ENCODE measurements at regions not wholly inside any gene's neighbourhood (a gene's known extent, or its start where the extent isn't known, plus 50 kb on each side); places are given as distances from the start of the nearest gene placed in this dataset.
"Not testable (repeated sequence)": the region's sequence is repeated elsewhere in the genome, so short reads cannot be mapped to it uniquely, and the experiment has no call there.

- DNase-seq; H3K4me1 ChIP-seq (ENCODE audit: control insufficient read depth in 2 of 2, insufficient read depth in 2 of 2, low read length in 2 of 2); H3K9me3 ChIP-seq (ENCODE audit: control insufficient read depth in 2 of 3, low read length in 3 of 3); H3K27ac ChIP-seq (ENCODE audit: low read depth, low read length); POLR2A ChIA-PET; H3K27me3 ChIP-seq (ENCODE audit: control insufficient read depth in 2 of 2, insufficient read depth in 2 of 2, low read length in 2 of 2); H3K4me3 ChIP-seq (ENCODE audit: low read length); H3K36me3 ChIP-seq (ENCODE audit: control insufficient read depth in 2 of 3, insufficient read depth in 3 of 3, low read length in 3 of 3); ATAC-seq; H3K27ac Mint-ChIP-seq; H3K4me3 Mint-ChIP-seq; H3K27me3 Mint-ChIP-seq; intact Hi-C loops (cut with micrococcal nuclease); CTCF ChIA-PET; H3K36me3 Mint-ChIP-seq; H3K4me1 Mint-ChIP-seq: not testable (repeated sequence)
- H3K9me3 Mint-ChIP-seq = peaks cover 0 to 11% (median 3%) of the 10 kb centered on the region in 11 donors
Observed at GRCh38 chr2:90292451-90292850, 1601.0 kb downstream of the RPIA start.

GRCh38 chr2:90293224-90293623 is 1601.8 kb downstream of the RPIA start:
- POLR2A ChIA-PET; H3K27me3 ChIP-seq (ENCODE audit: control insufficient read depth in 2 of 2, insufficient read depth in 2 of 2, low read length in 2 of 2); H3K36me3 Mint-ChIP-seq; CTCF ChIA-PET; H3K27me3 Mint-ChIP-seq; H3K4me1 ChIP-seq (ENCODE audit: control insufficient read depth in 2 of 2, insufficient read depth in 2 of 2, low read length in 2 of 2); H3K9me3 ChIP-seq (ENCODE audit: control insufficient read depth in 2 of 3, low read length in 3 of 3); H3K4me3 Mint-ChIP-seq; H3K4me1 Mint-ChIP-seq; DNase-seq; H3K27ac ChIP-seq (ENCODE audit: low read depth, low read length); H3K36me3 ChIP-seq (ENCODE audit: control insufficient read depth in 2 of 3, insufficient read depth in 3 of 3, low read length in 3 of 3); H3K4me3 ChIP-seq (ENCODE audit: low read length); intact Hi-C loops (cut with micrococcal nuclease); H3K27ac Mint-ChIP-seq: not testable (repeated sequence)
- peak; percentile 22 for ATAC-seq
- peaks cover 0 to 11% (median 3%) of the 10 kb centered on the region in 11 donors for H3K9me3 Mint-ChIP-seq

DNA sequence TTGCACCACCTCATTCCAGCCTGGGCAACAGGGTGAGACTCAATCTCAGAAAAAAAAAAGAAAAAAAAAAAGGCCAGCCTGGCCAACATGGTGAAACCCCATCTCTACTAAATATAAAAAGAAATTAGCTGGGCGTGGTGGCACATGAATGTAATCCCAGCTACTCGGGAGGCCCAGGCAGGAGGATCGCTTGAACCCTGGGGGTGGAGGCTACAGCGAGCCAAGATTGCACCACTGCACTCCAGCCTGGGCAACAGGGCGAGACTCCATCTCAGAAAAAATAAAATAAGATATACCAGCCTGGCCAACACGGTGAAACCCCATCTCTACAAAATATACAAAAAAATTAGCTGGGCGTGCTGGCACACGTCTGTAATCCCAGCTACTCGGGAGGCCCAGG is 1602.3 kb downstream of the RPIA start:
- H3K9me3 ChIP-seq (ENCODE audit: control insufficient read depth in 2 of 3, low read length in 3 of 3); H3K36me3 Mint-ChIP-seq; H3K4me1 Mint-ChIP-seq; H3K27ac ChIP-seq (ENCODE audit: low read depth, low read length); H3K4me3 ChIP-seq (ENCODE audit: low read length); H3K27ac Mint-ChIP-seq; H3K27me3 ChIP-seq (ENCODE audit: control insufficient read depth in 2 of 2, insufficient read depth in 2 of 2, low read length in 2 of 2); H3K4me1 ChIP-seq (ENCODE audit: control insufficient read depth in 2 of 2, insufficient read depth in 2 of 2, low read length in 2 of 2); ATAC-seq; H3K27me3 Mint-ChIP-seq; DNase-seq; CTCF ChIA-PET; intact Hi-C loops (cut with micrococcal nuclease); POLR2A ChIA-PET; H3K4me3 Mint-ChIP-seq; H3K36me3 ChIP-seq (ENCODE audit: control insufficient read depth in 2 of 3, insufficient read depth in 3 of 3, low read length in 3 of 3): not testable (repeated sequence)
- H3K9me3 Mint-ChIP-seq = peaks cover 0 to 11% (median 5%) of the 10 kb centered on the region in 11 donors

- H3K4me1 ChIP-seq (ENCODE audit: control insufficient read depth in 2 of 2, insufficient read depth in 2 of 2, low read length in 2 of 2); H3K27ac ChIP-seq (ENCODE audit: low read depth, low read length); POLR2A ChIA-PET; intact Hi-C loops (cut with micrococcal nuclease); H3K27me3 ChIP-seq (ENCODE audit: control insufficient read depth in 2 of 2, insufficient read depth in 2 of 2, low read length in 2 of 2); ATAC-seq; H3K36me3 ChIP-seq (ENCODE audit: control insufficient read depth in 2 of 3, insufficient read depth in 3 of 3, low read length in 3 of 3); H3K9me3 ChIP-seq (ENCODE audit: control insufficient read depth in 2 of 3, low read length in 3 of 3); H3K27me3 Mint-ChIP-seq; H3K36me3 Mint-ChIP-seq; CTCF ChIA-PET; DNase-seq; H3K4me3 ChIP-seq (ENCODE audit: low read length); H3K4me1 Mint-ChIP-seq; H3K27ac Mint-ChIP-seq; H3K4me3 Mint-ChIP-seq: not testable (repeated sequence)
- peaks cover 0 to 11% (median 5%) of the 10 kb centered on the region in 11 donors for H3K9me3 Mint-ChIP-seq
Observed at GRCh38 chr2:90295036-90295750, 1603.7 kb downstream of the RPIA start.

DNA sequence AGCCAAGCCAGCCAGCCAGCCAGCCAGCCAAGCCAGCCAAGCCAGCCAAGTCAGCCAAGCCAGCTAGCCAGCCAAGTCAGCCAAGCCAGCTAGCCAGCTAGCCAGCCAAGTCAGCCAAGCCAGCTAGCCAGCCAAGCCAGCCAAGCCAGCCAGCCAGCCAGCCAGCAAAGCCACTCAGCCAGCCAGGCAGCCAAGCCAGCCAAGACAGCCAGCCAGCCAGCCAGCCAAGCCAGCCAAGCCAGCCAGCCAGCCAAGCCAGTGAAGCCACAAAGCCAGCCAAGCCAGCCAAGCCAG is 1605.0 kb downstream of the RPIA start:
- H3K27ac ChIP-seq (ENCODE audit: low read depth, low read length); H3K4me1 Mint-ChIP-seq; H3K36me3 ChIP-seq (ENCODE audit: control insufficient read depth in 2 of 3, insufficient read depth in 3 of 3, low read length in 3 of 3); H3K4me1 ChIP-seq (ENCODE audit: control insufficient read depth in 2 of 2, insufficient read depth in 2 of 2, low read length in 2 of 2); H3K27ac Mint-ChIP-seq; POLR2A ChIA-PET; intact Hi-C loops (cut with micrococcal nuclease); H3K27me3 ChIP-seq (ENCODE audit: control insufficient read depth in 2 of 2, insufficient read depth in 2 of 2, low read length in 2 of 2); ATAC-seq; H3K4me3 Mint-ChIP-seq; H3K9me3 ChIP-seq (ENCODE audit: control insufficient read depth in 2 of 3, low read length in 3 of 3); CTCF ChIA-PET; DNase-seq; H3K4me3 ChIP-seq (ENCODE audit: low read length); H3K27me3 Mint-ChIP-seq; H3K36me3 Mint-ChIP-seq: not testable (repeated sequence)
- H3K9me3 Mint-ChIP-seq = peaks cover 0 to 11% (median 5%) of the 10 kb centered on the region in 11 donors

DNA sequence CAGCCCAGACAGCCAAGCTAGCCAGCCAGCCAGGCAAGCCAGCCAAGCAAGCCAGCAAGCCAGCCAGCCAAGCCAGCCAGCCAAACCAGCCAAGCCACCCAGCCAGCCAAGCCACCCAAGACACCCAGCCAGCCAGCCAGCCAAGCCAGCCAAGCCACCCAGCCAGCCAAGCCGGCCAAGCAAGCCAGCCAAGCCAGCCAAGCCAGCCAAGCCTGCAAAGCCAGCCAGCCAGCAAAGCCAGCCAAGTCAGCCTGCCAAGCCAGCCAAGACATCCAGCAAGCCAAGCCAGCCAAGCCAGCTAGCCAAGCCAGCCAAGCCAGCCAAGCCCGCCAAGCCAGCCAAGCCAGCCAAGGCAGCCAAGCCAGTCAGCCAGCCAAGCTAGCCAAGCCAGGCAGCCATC is 1606.2 kb downstream of the RPIA start:
- H3K36me3 ChIP-seq (ENCODE audit: control insufficient read depth in 2 of 3, insufficient read depth in 3 of 3, low read length in 3 of 3); H3K4me3 ChIP-seq (ENCODE audit: low read length); H3K27ac ChIP-seq (ENCODE audit: low read depth, low read length); H3K4me3 Mint-ChIP-seq; H3K9me3 ChIP-seq (ENCODE audit: control insufficient read depth in 2 of 3, low read length in 3 of 3); intact Hi-C loops (cut with micrococcal nuclease); DNase-seq; ATAC-seq; H3K27me3 ChIP-seq (ENCODE audit: control insufficient read depth in 2 of 2, insufficient read depth in 2 of 2, low read length in 2 of 2); CTCF ChIA-PET; H3K36me3 Mint-ChIP-seq; H3K27ac Mint-ChIP-seq; H3K4me1 Mint-ChIP-seq; H3K4me1 ChIP-seq (ENCODE audit: control insufficient read depth in 2 of 2, insufficient read depth in 2 of 2, low read length in 2 of 2); H3K27me3 Mint-ChIP-seq; POLR2A ChIA-PET: not testable (repeated sequence)
- H3K9me3 Mint-ChIP-seq = peaks cover 0 to 11% (median 5%) of the 10 kb centered on the region in 11 donors

DNA sequence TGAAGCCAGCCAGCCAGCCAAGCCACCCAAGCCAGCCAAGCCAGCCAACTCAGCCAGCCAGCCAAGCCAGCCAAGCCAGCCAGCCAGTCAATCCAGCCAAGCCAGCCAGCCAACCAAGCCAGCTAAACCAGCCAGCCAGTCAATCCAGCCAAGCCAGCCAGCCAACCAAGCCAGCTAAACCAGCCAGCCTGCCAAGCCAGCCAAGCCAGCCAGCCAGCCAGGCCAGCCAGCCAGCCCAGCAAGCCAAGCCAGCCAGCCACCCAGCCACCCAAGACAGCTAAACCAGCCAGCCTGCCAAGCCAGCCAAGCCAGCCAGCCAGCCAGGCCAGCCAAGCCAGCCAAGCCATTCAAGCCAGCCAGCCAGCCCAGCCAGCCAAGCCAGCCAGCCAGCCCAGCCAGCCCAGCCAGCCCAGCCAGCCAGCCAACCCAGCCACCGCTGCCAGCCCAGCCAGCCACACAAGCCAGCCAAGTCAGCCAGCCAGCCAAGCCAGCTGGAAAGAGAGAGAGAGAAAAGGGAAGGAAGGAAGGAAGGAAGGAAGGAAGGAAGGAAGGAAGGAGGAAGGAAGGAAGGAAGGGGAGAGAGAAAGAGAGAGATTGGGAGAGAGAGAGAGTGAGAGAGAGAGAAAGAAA is 1606.8 kb downstream of the RPIA start:
- peaks cover 0 to 11% (median 5%) of the 10 kb centered on the region in 11 donors for H3K9me3 Mint-ChIP-seq
- POLR2A ChIA-PET; H3K27ac Mint-ChIP-seq; H3K36me3 ChIP-seq (ENCODE audit: control insufficient read depth in 2 of 3, insufficient read depth in 3 of 3, low read length in 3 of 3); H3K27me3 Mint-ChIP-seq; CTCF ChIA-PET; H3K27me3 ChIP-seq (ENCODE audit: control insufficient read depth in 2 of 2, insufficient read depth in 2 of 2, low read length in 2 of 2); H3K4me1 Mint-ChIP-seq; H3K4me3 ChIP-seq (ENCODE audit: low read length); H3K36me3 Mint-ChIP-seq; H3K4me3 Mint-ChIP-seq; intact Hi-C loops (cut with micrococcal nuclease); H3K4me1 ChIP-seq (ENCODE audit: control insufficient read depth in 2 of 2, insufficient read depth in 2 of 2, low read length in 2 of 2); H3K9me3 ChIP-seq (ENCODE audit: control insufficient read depth in 2 of 3, low read length in 3 of 3); H3K27ac ChIP-seq (ENCODE audit: low read depth, low read length); ATAC-seq; DNase-seq: not testable (repeated sequence)
